SH-SY5Y (cell line): ENCODE measurements at regions not wholly inside any gene's neighbourhood (a gene's known extent, or its start where the extent isn't known, plus 50 kb on each side); places are given as distances from the start of the nearest gene placed in this dataset.

ENCODE experiments used
- GATA2 ChIP-seq: IDR thresholded peaks from 2 replicates; pipeline ENCODE4 v1.6.1; 2011; ENCODE audit warnings: mild to moderate bottlenecking, low read depth, low read length
- GATA3 ChIP-seq: IDR thresholded peaks from 2 replicates; pipeline ENCODE4 v1.6.1; 2011; ENCODE audit warnings: low read depth, mild to moderate bottlenecking, low read length, moderate library complexity

DNA sequence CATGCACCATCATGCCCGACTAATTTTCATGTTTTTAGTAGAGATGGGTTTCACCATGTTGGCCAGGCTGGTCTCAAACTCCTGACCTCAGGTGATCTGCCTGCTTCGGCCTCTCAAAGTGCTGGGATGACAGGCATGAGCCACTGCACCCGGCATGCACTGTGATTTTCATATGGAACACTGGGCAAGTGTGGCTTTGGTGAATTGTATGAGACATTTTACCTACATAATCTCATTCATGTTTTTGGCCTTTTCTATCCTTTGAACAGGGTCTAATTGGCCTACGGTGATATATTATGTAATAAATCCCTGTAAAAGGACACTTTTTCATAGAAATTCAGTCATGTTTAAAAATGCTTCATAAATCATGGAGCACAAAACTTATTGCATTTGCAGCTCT lies 128.7 kb upstream of the SEMA6A start:
- TF ChIP-seq GATA2 = no peak
- no peak for TF ChIP-seq GATA3
